ENCODE measurements at regions not wholly inside any gene's neighbourhood (a gene's known extent, or its start where the extent isn't known, plus 50 kb on each side); places are given as distances from the start of the nearest gene placed in this dataset.

GRCh38 chr2:64861452-64862397, 127.5 kb upstream of the SLC1A4 start:
- TF ChIP-seq, protein P1, sequence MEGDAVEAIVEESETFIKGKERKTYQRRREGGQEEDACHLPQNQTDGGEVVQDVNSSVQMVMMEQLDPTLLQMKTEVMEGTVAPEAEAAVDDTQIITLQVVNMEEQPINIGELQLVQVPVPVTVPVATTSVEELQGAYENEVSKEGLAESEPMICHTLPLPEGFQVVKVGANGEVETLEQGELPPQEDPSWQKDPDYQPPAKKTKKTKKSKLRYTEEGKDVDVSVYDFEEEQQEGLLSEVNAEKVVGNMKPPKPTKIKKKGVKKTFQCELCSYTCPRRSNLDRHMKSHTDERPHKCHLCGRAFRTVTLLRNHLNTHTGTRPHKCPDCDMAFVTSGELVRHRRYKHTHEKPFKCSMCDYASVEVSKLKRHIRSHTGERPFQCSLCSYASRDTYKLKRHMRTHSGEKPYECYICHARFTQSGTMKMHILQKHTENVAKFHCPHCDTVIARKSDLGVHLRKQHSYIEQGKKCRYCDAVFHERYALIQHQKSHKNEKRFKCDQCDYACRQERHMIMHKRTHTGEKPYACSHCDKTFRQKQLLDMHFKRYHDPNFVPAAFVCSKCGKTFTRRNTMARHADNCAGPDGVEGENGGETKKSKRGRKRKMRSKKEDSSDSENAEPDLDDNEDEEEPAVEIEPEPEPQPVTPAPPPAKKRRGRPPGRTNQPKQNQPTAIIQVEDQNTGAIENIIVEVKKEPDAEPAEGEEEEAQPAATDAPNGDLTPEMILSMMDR (IDR thresholded peaks at IDR 0.05): no peak
- no peak for TF ChIP-seq POLR2A (IDR thresholded peaks at IDR 0.05)
